ENCODE measurements at regions not wholly inside any gene's neighbourhood (a gene's known extent, or its start where the extent isn't known, plus 50 kb on each side); places are given as distances from the start of the nearest gene placed in this dataset.

DNA sequence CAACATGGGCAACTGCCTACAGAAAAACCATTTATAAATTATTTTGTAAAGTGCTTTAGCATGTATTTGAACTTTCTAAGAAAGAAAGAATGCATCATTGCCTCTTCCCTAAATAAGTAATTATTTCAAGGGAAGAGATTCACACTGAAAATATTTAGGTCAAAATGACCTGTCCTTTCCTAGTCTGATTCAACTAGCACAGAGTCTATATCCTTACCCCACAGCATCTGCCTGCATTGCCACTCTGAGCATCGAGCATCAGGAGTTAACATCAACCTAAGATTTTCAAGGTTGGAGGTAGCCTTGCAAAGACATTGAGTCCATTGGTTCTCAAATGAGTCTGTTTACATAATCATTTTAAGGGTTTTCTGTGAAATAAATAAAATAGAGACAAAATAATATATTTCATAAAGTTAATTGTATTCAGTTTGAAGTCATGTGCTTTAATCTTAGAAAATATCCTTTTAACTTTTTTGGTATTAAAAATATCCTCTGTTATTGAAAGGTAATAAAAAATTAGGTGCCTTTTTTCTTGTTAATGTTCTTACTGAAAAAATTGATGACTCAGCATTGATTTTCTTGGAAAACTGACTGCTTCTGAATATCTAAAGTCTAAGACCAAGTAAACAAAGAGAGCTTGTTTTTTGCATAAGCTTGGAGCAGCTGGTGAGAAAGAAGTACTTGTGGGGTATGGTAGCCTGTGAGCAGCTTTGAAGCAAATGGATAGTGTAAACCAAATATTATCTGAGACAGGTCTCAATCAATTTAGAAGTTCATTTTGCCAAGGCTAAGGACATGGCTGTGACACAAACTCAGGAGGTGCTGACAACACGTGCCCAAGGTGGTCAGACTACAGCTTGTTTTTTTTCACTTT, 269.0 kb upstream of the CLEC14A start:
- no peak for TF ChIP-seq GATA3 (IDR thresholded peaks at IDR 0.05; ENCODE audit: low read depth, low read length)
- TF ChIP-seq GATA2 (IDR thresholded peaks at IDR 0.05; ENCODE audit: low read depth, low read length): no peak

Measured in SH-SY5Y (cell line).